Liver (tissue), 8 donors: ENCODE measurements at regions not wholly inside any gene's neighbourhood (a gene's known extent, or its start where the extent isn't known, plus 50 kb on each side); places are given as distances from the start of the nearest gene placed in this dataset.

Experiments used
- DNase-seq: peaks from one replicate; pipeline ENCODE4 v3.0.0-alpha.2; 2017; ENCODE audit warnings: low spot score
- H3K27ac ChIP-seq, 2 donors: one replicate each; pipeline ENCODE4 v1.7.0; 2013; ENCODE audit warnings: inconsistent platforms in 2 of 2, low read length in 2 of 2, control low read depth in 1 of 2, low read depth in 1 of 2, mild to moderate bottlenecking in 1 of 2
- H3K27me3 ChIP-seq, 4 donors: one replicate each; pipeline versions ENCODE4 v1.6.1 to v1.7.0; 2013; ENCODE audit warnings: low read length in 3 of 4, inconsistent platforms in 1 of 4, mild to moderate bottlenecking in 1 of 4, moderate library complexity in 1 of 4; ENCODE audit not compliant: control insufficient read depth in 4 of 4, insufficient read depth in 4 of 4
- H3K36me3 ChIP-seq, 4 donors: one replicate each; pipeline versions ENCODE4 v1.6.1 to v1.7.0; 2013; ENCODE audit warnings: low read length in 3 of 4, mild to moderate bottlenecking in 3 of 4, low read depth in 1 of 4, moderate library complexity in 1 of 4; ENCODE audit not compliant: control insufficient read depth in 4 of 4, insufficient read depth in 3 of 4
- H3K4me1 ChIP-seq, 4 donors: one replicate each; pipeline versions ENCODE4 v1.6.1 to v1.7.0; 2013; ENCODE audit warnings: low read length in 3 of 4, mild to moderate bottlenecking in 3 of 4, moderate library complexity in 1 of 4; ENCODE audit not compliant: control insufficient read depth in 4 of 4, insufficient read depth in 4 of 4
- H3K4me3 ChIP-seq, 3 donors: one replicate each; pipeline versions ENCODE4 v1.6.1 to v1.7.0; 2013; ENCODE audit warnings: low read length in 3 of 3, control low read depth in 1 of 3, low read depth in 1 of 3, mild to moderate bottlenecking in 1 of 3
- H3K9ac ChIP-seq, 2 donors: one replicate each; pipeline ENCODE4 v1.7.0; 2013; ENCODE audit warnings: low read length in 2 of 2, mild to moderate bottlenecking in 2 of 2, moderate library complexity in 2 of 2, control low read depth in 1 of 2, low read depth in 1 of 2
- H3K9me3 ChIP-seq, 4 donors: one replicate each; pipeline versions ENCODE4 v1.6.1 to v1.7.0; 2013; ENCODE audit warnings: low read length in 3 of 4; ENCODE audit not compliant: control insufficient read depth in 4 of 4
- ATF3 ChIP-seq: IDR thresholded peaks from 2 replicates; pipeline ENCODE4 v1.6.1; 2016; ENCODE audit warnings: antibody characterized with exemption
- CTCF ChIP-seq: fragments of 150-350 bp; IDR thresholded peaks from 2 replicates; pipeline ENCODE4 v1.5.1; 2017; ENCODE audit warnings: improper control_type of control experiment, low read depth, low read length; ENCODE audit not compliant: missing input control
- EGR1 ChIP-seq, 2 donors: IDR thresholded peaks; 2 replicates each; pipeline ENCODE4 v1.6.1; 2016 to 2018; ENCODE audit warnings: antibody characterized with exemption in 2 of 2, low read depth in 2 of 2
- FOXA1 ChIP-seq: IDR thresholded peaks from 2 replicates; pipeline ENCODE4 v1.6.1; 2016; ENCODE audit warnings: antibody characterized with exemption
- FOXA2 ChIP-seq: IDR thresholded peaks from 2 replicates; pipeline ENCODE4 v1.6.1; 2016; ENCODE audit warnings: antibody characterized with exemption
- GABPA ChIP-seq, 2 donors: IDR thresholded peaks in 1 of 2; conservative IDR thresholded peaks in 1 of 2; 2 replicates each; pipeline ENCODE4 v1.6.1; 2016; ENCODE audit warnings: antibody characterized with exemption in 2 of 2, mild to moderate bottlenecking in 1 of 2, moderate library complexity in 1 of 2
- HNF4A ChIP-seq, 2 donors: conservative IDR thresholded peaks; 2 replicates each; pipeline ENCODE4 v1.6.1; 2016; ENCODE audit warnings: antibody characterized with exemption in 2 of 2, mild to moderate bottlenecking in 2 of 2
- HNF4G ChIP-seq: IDR thresholded peaks from 2 replicates; pipeline ENCODE4 v1.6.1; 2016; ENCODE audit warnings: antibody characterized with exemption
- JUND ChIP-seq, 2 donors: IDR thresholded peaks; 2 replicates each; pipeline ENCODE4 v1.6.1; 2016; ENCODE audit warnings: antibody characterized with exemption in 2 of 2
- NR2F2 ChIP-seq: IDR thresholded peaks from 2 replicates; pipeline ENCODE4 v1.6.1; 2016; ENCODE audit warnings: antibody characterized with exemption
- RAD21 ChIP-seq, 2 donors: IDR thresholded peaks; 2 replicates each; pipeline ENCODE4 v1.6.1; 2016; ENCODE audit warnings: antibody characterized with exemption in 2 of 2, mild to moderate bottlenecking in 2 of 2
- RXRA ChIP-seq, 2 donors: IDR thresholded peaks; 2 replicates each; pipeline ENCODE4 v1.6.1; 2017 to 2018; ENCODE audit warnings: antibody characterized with exemption in 2 of 2, mild to moderate bottlenecking in 1 of 2
- SP1 ChIP-seq: IDR thresholded peaks from 2 replicates; pipeline ENCODE4 v1.6.1; 2018; ENCODE audit warnings: antibody characterized with exemption, mild to moderate bottlenecking
- TAF1 ChIP-seq: conservative IDR thresholded peaks from 2 replicates; pipeline ENCODE4 v1.6.1; 2016; ENCODE audit warnings: antibody characterized with exemption, mild to moderate bottlenecking
- YY1 ChIP-seq: IDR thresholded peaks from 2 replicates; pipeline ENCODE4 v1.6.1; 2016; ENCODE audit warnings: antibody characterized with exemption, mild to moderate bottlenecking
- ZBTB33 ChIP-seq: IDR thresholded peaks from 2 replicates; pipeline ENCODE4 v1.6.1; 2016; ENCODE audit warnings: antibody characterized with exemption
- WGBS: extraction: QIAGEN DNeasy Blood & Tissue Kit; methylation state at CpG from one replicate; pipeline ENCODE4 v1.1.7; 2013; 5-methylcytosine and 5-hydroxymethylcytosine counted together
- TF ChIP-seq, protein P1 (sequence below): IDR thresholded peaks from 2 replicates; pipeline ENCODE4 v1.6.1; 2016; ENCODE audit warnings: antibody characterized with exemption, mild to moderate bottlenecking
- TF ChIP-seq, protein P2 (sequence below): IDR thresholded peaks from 2 replicates; pipeline ENCODE4 v1.6.1; 2016; ENCODE audit warnings: antibody characterized with exemption
- donor health status: healthy.
- donor health status: healthy.
- donor health status: healthy.
- donor health status: healthy.
- donor health status: healthy.

DNA sequence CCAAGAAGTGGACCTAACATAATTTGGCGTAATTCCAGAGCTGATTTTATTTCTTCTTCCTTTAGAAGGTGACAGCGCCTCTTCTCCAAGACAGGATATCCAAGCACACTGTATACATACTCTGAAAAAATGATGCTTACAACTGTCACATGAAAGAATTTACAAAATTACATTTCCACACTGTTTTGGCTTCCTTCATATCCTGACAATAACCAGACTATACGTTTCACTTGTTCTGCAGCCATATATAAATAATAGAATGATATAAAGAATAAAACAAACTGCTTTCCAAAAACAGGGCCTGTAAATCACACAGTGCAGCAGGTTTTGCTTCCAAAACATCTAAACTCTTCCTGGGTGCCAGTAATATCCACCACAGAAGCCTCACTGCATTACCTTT, 141.6 kb downstream of the FBXO8 start:
- peaks cover 0 to 7% (median 4%) of the 10 kb centered on the region in 4 donors for H3K27me3 ChIP-seq
- no peak for DNase-seq
- WGBS, result 49% methylated on average over 3 of the region's 3 CpGs
- H3K4me3 ChIP-seq, result no peak overlapping the region
- H3K9ac ChIP-seq, result no peak overlapping the region
- no peak overlapping the region for H3K27ac ChIP-seq
- TF ChIP-seq JUND (IDR thresholded peaks at IDR 0.05) (no peak), TAF1 (no peak), NR2F2 (no peak), ATF3 (no peak), SP1 (no peak), EGR1 (IDR thresholded peaks at IDR 0.05; ENCODE audit: low read depth in 2 of 2) (no peak)
- TF ChIP-seq, protein P1, sequence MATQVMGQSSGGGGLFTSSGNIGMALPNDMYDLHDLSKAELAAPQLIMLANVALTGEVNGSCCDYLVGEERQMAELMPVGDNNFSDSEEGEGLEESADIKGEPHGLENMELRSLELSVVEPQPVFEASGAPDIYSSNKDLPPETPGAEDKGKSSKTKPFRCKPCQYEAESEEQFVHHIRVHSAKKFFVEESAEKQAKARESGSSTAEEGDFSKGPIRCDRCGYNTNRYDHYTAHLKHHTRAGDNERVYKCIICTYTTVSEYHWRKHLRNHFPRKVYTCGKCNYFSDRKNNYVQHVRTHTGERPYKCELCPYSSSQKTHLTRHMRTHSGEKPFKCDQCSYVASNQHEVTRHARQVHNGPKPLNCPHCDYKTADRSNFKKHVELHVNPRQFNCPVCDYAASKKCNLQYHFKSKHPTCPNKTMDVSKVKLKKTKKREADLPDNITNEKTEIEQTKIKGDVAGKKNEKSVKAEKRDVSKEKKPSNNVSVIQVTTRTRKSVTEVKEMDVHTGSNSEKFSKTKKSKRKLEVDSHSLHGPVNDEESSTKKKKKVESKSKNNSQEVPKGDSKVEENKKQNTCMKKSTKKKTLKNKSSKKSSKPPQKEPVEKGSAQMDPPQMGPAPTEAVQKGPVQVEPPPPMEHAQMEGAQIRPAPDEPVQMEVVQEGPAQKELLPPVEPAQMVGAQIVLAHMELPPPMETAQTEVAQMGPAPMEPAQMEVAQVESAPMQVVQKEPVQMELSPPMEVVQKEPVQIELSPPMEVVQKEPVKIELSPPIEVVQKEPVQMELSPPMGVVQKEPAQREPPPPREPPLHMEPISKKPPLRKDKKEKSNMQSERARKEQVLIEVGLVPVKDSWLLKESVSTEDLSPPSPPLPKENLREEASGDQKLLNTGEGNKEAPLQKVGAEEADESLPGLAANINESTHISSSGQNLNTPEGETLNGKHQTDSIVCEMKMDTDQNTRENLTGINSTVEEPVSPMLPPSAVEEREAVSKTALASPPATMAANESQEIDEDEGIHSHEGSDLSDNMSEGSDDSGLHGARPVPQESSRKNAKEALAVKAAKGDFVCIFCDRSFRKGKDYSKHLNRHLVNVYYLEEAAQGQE, result no peak
- H3K4me1 ChIP-seq, result no peaks in the 10 kb centered on the region
- H3K36me3 ChIP-seq, result no peaks in the 10 kb centered on the region
- H3K9me3 ChIP-seq, result no peaks in the 10 kb centered on the region

DNA sequence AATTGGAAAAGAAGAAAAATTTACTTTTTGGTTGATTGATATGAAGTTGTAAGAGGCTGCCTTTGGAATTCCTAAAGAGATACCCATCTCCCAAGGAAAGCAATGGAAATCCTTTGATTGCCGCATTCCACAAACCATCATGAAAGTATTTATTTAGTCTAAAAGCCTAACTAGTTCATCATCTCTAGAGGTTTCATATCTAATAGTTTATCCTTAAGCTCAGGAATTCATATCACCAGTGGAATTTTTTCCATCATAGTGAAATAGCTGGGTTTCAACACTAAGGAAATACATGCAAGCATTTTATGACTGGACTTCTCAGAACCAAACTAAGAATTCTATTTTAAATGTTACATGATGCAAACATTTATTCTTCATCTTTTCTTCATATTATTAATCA, 144.9 kb downstream of the FBXO8 start:
- no peaks in the 10 kb centered on the region for H3K4me1 ChIP-seq
- no peaks in the 10 kb centered on the region for H3K9me3 ChIP-seq
- H3K4me3 ChIP-seq, result no peak overlapping the region
- no peaks in the 10 kb centered on the region for H3K36me3 ChIP-seq
- TF ChIP-seq JUND (IDR thresholded peaks at IDR 0.05) (no peak), FOXA1 (no peak), HNF4G (no peak), TAF1 (no peak), YY1 (no peak), HNF4A (conservative IDR thresholded peaks at IDR 0.05) (no peak), FOXA2 (no peak), SP1 (no peak), EGR1 (IDR thresholded peaks at IDR 0.05; ENCODE audit: low read depth in 2 of 2) (no peak), ZBTB33 (no peak), RAD21 (IDR thresholded peaks at IDR 0.05) (no peak), NR2F2 (no peak), CTCF (no peak), ATF3 (no peak), GABPA (IDR thresholded peaks at IDR 0.05 in 1 of 2, conservative IDR thresholded peaks at IDR 0.05 in 1 of 2) (no peak), RXRA (IDR thresholded peaks at IDR 0.05) (no peak)
- TF ChIP-seq, protein P1, result no peak
- TF ChIP-seq, protein P2, sequence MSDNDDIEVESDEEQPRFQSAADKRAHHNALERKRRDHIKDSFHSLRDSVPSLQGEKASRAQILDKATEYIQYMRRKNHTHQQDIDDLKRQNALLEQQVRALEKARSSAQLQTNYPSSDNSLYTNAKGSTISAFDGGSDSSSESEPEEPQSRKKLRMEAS, result no peak
- no peak overlapping the region for H3K9ac ChIP-seq
- DNase-seq, result no peak
- WGBS, result 86% methylated on average over 1 of the region's 1 CpG
- H3K27me3 ChIP-seq, result peaks cover 0 to 4% (median 3%) of the 10 kb centered on the region in 4 donors
- H3K27ac ChIP-seq, result no peak overlapping the region
